Bronchial epithelial cell (primary cell): ENCODE measurements at regions not wholly inside any gene's neighbourhood (a gene's known extent, or its start where the extent isn't known, plus 50 kb on each side); places are given as distances from the start of the nearest gene placed in this dataset.

Experiments used
- DNase-seq: peaks from one replicate; pipeline ENCODE4 v3.0.0-alpha.2; 2010; ENCODE audit warnings: low read depth
- FAIRE-seq: peaks from 2 replicates; lab custom pipeline; 2011; peaks lifted over from hg19 to GRCh38; lab: Jason Lieb, UNC
- H3K27me3 ChIP-seq: 2 replicates; pipeline ENCODE4 v1.5.1; 2011; ENCODE audit warnings: low read length; ENCODE audit not compliant: control insufficient read depth, insufficient read depth
- H3K36me3 ChIP-seq: 2 replicates; pipeline ENCODE4 v1.5.1; 2011; ENCODE audit warnings: low read length; ENCODE audit not compliant: control insufficient read depth, insufficient read depth
- H3K4me3 ChIP-seq: 2 replicates; pipeline ENCODE4 v1.5.1; 2011; ENCODE audit warnings: mild to moderate bottlenecking, low read depth, low read length, control low read depth
- TF ChIP-seq, protein P1 (sequence below): IDR thresholded peaks from 2 replicates; pipeline ENCODE4 v1.5.1; 2011; ENCODE audit warnings: mild to moderate bottlenecking, moderate library complexity, low read length, control low read depth, inconsistent platforms; ENCODE audit not compliant: insufficient read depth, severe bottlenecking

DNA sequence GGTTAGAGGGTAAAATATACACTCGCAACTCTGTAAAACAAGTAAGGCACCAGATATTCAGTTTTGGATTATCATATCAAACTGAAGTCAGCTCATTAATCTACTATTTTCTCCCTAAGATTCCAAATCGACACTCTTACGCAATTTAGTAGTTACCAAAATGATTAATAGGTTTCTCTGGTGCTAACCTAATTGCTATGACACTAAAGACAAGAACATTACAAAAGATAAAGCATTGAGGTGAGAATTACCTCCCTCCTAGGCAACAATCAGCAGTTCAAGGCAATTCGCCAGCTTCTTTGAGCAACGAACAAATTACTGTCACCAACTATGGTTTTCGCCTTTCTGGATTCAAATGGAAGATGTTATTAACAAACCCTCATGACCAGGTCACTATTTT lies 1305.0 kb downstream of the ROBO2 start:
- DNase-seq (no peak), FAIRE-seq (no peak)
- TF ChIP-seq, protein P1, sequence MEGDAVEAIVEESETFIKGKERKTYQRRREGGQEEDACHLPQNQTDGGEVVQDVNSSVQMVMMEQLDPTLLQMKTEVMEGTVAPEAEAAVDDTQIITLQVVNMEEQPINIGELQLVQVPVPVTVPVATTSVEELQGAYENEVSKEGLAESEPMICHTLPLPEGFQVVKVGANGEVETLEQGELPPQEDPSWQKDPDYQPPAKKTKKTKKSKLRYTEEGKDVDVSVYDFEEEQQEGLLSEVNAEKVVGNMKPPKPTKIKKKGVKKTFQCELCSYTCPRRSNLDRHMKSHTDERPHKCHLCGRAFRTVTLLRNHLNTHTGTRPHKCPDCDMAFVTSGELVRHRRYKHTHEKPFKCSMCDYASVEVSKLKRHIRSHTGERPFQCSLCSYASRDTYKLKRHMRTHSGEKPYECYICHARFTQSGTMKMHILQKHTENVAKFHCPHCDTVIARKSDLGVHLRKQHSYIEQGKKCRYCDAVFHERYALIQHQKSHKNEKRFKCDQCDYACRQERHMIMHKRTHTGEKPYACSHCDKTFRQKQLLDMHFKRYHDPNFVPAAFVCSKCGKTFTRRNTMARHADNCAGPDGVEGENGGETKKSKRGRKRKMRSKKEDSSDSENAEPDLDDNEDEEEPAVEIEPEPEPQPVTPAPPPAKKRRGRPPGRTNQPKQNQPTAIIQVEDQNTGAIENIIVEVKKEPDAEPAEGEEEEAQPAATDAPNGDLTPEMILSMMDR, result no peak
- no peak overlapping the region for H3K4me3 ChIP-seq
- H3K27me3 ChIP-seq, result no peaks in the 10 kb centered on the region
- H3K36me3 ChIP-seq, result no peaks in the 10 kb centered on the region

DNA sequence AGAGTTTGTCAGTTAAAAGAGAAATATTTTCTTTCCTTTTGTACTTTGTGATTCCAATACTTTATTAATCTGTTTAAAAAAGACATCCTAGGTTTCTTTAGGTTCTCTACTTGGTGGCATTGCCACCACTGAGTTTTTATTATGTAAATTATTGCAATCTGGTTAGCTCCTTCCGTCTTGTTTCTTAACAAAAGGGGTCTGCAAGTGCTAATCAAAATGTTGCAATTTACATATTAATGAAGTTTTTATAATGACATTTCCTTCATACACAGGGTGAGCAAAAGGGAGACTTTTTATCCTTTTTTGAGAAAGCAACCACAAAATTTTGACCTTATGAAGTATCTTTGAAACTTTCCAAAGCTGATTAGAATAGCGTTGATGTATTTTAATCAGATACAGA lies 1307.3 kb downstream of the ROBO2 start:
- DNase-seq (no peak), FAIRE-seq (no peak)
- H3K27me3 ChIP-seq, result no peaks in the 10 kb centered on the region
- H3K36me3 ChIP-seq, result no peaks in the 10 kb centered on the region
- TF ChIP-seq, protein P1, result no peak
- no peak overlapping the region for H3K4me3 ChIP-seq

DNA sequence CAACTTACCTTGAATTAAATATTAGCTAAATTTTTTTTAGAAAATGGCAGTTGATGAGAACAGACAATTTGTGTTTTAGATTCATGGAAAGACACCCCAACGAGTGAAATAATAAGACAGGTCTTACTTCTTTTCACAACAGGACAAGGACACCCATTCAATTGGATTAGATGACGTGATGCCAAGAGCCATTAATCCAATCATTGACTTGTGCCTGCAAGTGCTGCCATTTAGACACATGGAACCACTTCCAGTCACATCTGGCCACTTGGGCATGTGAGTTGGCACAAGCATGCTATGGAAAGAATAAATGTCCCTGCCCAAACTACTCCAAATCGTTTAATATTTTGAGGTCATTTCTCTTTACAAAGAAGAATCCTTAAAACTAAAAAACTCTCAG lies 1308.8 kb downstream of the ROBO2 start:
- TF ChIP-seq, protein P1, result no peak
- FAIRE-seq (no peak), DNase-seq (no peak)
- H3K36me3 ChIP-seq, result no peaks in the 10 kb centered on the region
- no peaks in the 10 kb centered on the region for H3K27me3 ChIP-seq
- no peak overlapping the region for H3K4me3 ChIP-seq

DNA sequence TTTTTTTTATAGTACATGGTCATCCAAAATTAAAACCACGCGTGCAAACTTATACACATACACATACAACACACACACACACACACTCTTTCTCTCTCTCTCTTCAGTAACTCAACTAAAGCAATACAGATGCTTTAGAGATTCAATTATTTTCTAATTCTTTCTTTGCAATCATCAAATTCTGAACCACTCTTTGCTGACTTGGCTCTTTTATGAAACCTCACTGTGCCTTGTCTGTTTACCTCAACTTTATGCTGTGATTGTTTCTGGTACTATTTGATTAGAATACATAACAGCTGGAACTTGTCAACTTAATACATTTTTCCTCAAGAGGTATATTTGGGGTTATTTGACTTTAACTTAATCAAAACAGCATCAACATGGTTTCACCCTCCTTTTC lies 1309.7 kb downstream of the ROBO2 start:
- H3K4me3 ChIP-seq, result no peak overlapping the region
- H3K27me3 ChIP-seq, result no peaks in the 10 kb centered on the region
- no peaks in the 10 kb centered on the region for H3K36me3 ChIP-seq
- TF ChIP-seq, protein P1, result no peak
- DNase-seq, result no peak
- no peak for FAIRE-seq

DNA sequence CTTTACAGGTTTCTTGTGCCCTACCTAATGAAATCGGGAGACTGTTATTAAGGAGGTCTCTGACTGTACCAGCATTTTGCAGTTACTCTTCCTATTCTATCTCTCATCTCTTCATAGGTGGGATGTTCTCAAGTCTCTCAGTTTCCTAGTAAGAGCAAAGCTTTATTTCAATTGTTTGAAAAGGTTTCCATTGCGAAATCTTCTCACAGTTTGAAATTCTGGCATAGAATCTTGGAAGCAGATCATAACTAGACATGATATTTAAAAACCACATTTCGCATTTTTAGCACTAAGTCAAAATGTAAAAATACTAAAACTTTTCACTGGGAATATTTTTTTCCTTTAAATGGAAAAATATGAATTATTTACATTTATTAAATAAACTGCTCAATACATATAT lies 1311.4 kb downstream of the ROBO2 start:
- H3K4me3 ChIP-seq, result no peak overlapping the region
- H3K27me3 ChIP-seq, result no peaks in the 10 kb centered on the region
- no peaks in the 10 kb centered on the region for H3K36me3 ChIP-seq
- TF ChIP-seq, protein P1, result no peak
- DNase-seq, result no peak
- no peak for FAIRE-seq

DNA sequence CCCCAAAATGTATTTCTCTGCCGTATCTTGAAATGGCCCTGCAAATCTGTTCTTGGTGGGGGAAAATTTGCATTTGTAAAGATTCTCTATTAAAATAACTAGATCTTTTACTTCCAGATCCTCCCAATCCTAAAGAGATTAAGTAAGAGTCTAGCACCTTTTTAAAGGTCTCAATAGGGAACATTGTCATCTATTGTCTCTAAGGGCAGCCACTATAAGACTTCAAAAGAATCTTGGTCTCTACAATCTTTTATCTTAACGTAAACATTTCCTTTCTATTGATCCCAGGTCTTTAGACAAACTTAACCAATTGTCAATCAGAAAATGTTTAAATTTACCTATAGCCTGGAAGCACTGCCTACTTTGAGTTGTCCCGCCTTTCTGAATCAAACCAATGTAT lies 1313.3 kb downstream of the ROBO2 start:
- no peak for DNase-seq
- no peak for FAIRE-seq
- no peaks in the 10 kb centered on the region for H3K36me3 ChIP-seq
- no peaks in the 10 kb centered on the region for H3K27me3 ChIP-seq
- no peak overlapping the region for H3K4me3 ChIP-seq
- TF ChIP-seq, protein P1, result no peak
